CD4-positive, alpha-beta T cell treated with Interleukin-2 at 100 ng/mL for 4 hours (primary cell): ENCODE measurements at regions not wholly inside any gene's neighbourhood (a gene's known extent, or its start where the extent isn't known, plus 50 kb on each side); places are given as distances from the start of the nearest gene placed in this dataset.
"Not testable (repeated sequence)": the region's sequence is repeated elsewhere in the genome, so short reads cannot be mapped to it uniquely, and the experiment has no call there.

ENCODE experiments used
- DNase-seq: peaks from one replicate; pipeline ENCODE4 v3.0.0-alpha.2; 2020; ENCODE audit warnings: low spot score

DNA sequence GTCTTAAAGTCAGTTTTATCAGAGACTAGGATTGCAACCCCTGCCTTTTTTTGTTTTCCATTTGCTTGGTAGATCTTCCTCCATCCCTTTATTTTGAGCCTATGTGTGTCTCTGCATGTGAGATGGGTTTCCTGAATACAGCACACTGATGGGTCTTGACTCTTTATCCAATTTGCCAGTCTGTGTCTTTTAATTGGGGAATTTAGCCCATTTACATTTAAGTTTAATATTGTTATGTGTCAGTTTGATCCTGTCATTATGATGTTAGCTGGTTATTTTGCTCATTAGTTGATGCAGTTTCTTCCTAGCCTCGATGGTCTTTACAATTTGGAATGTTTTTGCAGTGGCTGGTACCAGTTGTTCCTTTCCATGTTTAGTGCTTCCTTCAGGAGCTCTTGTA is 93.3 kb upstream of the GALNT18 start:
- DNase-seq: not testable (repeated sequence)

DNA sequence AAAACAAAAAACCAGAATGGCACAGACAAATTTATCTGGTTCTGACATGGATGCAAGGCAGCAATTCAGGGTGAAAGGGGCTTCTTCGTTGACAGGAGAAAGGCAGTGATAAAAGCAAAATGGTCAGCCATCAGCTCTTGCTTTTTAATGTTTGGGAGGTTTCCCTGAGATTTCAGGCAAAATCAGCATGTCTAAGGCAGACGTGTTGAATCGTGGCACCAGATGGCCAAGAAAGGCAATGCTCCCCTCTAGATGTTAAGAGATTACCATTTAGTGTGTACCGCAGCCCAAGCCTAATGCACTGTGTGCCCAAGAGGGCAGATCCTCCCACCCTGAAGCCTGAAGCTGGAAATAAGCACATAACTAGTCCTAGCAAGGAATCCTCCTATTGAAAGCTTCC is 88.8 kb upstream of the GALNT18 start:
- no peak for DNase-seq

DNA sequence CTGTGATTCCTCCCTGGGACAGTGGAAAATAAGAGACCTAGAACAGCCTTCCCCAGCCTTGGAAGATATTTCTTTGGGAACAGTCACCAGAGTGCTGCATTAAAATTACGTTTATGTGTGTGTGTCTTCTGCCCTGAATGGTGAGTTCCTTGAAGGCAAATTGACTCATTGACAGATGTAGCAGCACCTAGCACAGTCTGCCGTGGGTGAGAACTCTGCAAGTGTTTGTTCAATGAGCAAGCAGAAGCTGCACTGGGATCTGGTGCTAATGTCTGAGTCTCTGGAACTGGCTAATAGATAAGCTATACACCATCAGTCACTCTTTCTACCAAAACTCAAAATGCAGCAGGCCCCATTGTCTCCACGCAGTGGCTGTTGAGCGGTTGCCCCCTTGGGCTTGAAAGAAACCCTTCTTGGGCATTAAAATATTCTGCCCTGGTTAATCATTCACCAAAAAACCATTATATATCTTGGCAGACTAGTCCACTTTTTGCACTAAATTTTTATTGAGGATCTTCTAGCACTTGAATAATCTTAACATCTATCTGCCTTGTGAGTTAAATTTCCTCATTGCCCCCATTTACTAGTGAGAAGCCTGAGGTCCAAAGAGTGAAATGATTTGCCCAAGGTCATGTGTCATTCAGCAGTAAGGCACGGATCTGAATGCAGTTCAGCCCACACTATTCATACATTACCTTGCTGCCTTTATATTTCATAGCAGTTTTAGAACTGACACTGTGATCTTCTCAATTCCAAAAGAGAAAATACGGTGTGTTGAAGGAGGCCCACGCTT is 87.8 kb upstream of the GALNT18 start:
- DNase-seq: no peak

DNA sequence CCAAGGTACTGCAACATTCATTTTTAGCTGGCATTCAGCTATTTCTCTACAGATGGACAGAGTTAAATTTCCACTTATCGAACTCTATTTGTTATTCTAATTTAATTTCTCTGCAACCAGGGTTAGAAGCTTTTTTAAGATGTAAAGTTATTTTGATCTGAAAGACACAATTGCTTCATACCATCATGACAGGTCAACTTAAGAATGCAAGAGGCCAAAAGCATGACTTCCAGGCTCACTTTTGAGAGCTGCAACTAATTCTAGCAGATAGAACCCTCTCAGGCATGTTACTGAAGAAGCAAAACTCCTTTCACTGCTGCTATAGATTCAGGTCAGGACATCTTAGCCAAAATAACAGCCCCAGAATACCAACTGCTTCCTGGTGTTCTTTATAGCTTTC is 86.5 kb upstream of the GALNT18 start:
- DNase-seq: no peak

DNA sequence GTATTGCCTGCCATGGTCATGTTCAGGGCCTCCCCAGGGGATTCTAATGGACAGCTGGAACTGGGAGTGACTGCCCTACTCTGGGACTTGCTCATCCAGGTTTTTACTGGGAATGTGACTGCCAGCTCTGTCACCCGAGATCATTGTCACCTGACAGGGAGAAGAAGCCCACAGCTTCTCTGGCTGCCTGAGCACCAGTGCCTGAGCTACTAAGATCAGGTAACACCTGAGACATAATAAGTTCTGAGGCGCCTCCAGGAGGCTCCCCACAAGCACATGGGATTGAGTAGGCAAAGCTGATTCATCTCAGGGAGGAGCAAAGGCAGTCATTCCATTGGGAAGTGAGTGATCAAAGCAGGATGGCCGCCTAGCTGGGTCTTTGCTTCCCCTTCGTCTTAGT is 84.2 kb upstream of the GALNT18 start:
- DNase-seq: no peak

DNA sequence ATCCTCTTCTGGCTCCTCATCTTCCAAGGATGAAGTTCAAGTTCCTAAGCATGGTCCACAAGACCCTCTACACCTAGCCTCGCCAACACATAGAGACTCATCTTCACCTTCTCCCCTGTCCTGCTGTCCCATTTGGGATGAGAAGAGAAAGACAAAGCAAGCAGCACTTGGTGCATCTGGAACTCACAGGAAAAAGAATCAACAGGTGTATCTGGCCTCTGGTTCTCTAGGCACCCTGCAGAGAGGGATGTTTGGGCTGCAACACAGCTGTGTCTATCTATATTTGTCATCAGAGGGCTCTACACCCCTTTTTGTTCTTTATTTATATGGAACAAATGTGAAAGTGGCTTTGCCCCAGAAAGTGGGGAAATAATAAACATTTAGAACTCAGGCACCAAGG is 82.1 kb upstream of the GALNT18 start:
- DNase-seq: no peak

DNA sequence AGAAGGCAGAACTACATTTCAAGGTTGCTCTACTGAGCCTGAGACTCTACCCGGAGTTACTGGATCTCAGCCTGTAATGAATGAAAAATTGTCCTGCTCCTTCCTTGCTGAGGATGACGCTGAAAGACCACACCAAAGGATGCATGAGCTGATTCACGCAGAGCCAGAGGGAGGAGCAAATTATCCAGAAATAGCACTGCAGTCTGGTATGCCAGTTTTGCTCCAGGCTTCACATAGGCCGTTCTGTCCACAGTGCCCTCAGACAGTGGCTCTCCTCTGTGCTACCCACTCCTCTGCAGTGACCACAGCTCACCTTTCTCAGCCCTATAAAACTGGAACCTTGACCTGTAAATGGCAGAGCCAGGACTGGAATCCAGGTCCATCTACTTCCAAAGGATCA is 79.3 kb upstream of the GALNT18 start:
- DNase-seq: no peak

DNA sequence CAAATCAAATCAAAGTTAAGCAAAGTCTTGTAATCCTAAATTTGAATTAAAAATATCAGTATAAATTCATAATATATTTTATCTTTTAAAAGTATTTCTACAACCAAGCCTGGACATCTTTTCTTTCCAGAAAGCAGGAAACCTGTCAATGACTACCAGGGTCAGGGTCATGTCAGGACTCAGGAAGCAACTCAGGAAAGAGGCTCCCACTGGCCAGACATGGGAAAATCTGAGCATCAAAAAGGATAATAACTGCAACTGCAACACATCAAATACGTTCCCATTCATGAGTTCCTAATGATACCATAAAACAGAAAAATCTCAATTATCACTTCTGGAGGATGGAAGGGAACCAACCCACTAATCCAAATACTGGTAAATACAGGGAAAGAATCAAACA is 76.0 kb upstream of the GALNT18 start:
- DNase-seq: no peak

DNA sequence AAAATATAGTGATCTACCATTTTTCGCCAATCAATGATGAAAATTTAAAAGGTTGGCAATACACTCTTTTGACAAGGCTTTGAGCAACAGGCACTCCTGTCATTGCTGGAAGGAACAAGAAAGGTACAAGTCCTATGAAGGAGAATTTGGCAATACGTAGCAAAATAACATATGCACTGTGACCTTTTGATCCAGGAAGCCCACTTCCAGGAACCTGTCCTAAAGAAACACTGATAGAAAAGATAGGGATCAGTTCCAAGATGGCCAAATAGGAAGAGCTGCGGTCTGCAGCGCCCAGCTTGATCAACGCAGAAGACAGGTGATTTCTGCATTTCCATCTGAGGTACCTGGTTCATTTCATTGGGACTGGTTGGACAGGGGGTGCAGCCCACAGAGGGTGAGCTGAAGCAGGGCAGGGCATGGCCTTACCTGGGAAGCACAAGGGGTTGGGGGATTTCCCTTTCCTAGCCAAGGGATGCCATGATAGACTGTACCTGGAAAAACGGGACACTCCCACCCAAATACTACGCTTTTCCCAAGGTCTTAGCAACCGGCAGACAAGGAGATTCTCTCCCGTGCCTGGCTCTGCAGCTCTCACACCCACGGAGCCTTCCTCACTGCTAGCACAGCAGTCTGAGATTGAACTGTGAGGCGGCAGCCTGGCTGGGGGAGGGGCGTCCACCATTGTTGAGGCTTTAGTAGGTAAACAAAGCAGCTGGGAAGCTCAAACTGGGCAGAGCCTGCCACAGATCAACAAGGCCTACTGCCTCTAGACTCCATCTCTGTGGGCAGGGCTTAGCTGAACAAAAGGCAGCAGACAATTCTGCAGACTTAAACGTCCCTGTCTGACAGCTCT is 69.7 kb upstream of the GALNT18 start:
- no peak for DNase-seq

DNA sequence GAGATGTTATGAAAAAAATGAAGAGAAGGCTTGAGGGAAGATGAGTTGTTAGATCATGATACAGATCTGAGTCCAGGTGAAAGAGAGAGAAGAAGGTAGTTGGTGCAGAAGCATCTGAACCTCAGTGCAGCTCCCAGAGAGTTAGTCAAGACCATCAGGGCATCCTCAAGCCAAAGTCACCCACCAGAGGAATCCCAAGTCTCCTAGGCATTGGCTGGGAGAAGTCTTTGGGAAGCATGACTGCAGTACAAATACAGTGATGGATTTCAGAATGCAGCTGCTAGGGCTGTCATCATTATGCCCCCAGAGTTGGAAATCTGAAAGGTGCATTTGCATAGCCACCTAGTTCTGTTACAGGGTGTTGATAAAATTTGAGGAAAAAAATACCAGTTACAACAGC is 59.7 kb upstream of the GALNT18 start:
- DNase-seq: no peak

DNA sequence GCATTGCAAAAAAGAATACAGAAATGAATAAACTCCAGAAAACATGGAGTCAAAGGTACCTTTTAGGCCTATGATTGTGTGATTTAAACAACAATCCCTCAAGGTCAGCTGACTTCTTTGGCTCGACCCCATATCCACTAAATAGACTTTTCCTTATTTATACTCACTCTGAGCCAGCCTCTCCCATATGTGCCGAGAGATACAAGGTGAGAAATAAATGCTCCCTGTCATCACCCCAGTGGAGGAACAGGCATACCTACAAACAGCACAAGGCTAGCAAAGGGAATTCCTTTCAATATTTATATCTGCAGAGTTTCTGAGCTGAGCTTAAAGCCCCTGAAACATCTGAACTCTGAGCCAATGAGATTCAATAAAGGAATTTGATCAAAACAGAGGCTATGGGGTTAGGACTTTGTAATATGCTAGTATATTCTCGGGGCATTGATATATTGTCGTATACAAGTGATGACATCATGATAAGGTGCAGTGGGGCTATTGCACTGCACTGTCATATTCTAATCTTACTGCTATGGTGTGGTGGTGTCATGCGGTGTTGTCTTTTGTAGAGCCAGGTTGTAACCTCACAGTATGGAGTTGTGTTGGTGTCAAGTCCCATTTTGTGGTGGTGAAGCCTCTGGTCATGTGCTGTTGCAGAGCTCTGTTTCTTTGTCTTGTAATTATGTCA is 56.0 kb upstream of the GALNT18 start:
- DNase-seq: no peak

DNA sequence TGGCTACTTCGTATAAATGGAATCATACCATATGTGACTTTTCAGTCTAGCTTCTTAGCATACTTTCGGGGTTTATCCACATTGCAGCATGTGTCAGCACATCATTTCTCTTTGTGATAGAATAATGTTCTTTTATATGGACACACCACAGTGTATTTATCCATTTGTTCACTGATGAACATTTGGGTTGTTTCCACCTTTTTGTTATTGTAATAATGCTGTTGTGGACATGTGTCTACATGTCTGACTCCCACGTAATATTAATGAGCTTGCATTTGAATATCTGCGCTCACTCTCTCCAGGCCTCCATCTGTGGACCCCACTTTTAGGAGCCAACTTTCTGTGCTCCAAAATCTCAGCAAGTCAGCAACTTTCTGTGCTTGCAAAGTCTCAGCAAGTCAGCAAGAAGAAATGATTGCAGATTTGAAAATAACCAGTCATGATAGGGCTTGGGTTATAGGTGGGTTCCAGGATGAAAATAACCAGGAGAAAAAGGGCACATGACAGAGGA is 53.9 kb upstream of the GALNT18 start:
- DNase-seq: no peak

DNA sequence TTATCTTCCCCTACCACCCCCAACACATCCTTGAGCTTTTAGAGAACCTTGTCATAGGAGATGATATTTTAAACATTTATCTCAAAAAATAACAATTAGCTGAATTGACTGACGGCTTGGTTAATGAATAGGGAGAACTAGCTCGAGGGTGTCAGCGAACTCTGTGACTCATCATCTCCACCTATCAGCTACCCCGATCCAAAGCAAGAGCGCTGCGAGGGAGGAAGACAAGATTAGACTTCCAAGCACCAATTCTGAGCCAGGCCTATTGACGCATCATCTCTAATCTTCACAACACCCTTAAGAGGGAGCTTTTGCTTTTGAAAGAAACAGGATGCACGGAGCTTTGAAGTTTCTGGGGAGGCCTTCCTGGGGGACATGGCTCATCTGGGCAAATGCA is 51.0 kb upstream of the GALNT18 start:
- no peak for DNase-seq

DNA sequence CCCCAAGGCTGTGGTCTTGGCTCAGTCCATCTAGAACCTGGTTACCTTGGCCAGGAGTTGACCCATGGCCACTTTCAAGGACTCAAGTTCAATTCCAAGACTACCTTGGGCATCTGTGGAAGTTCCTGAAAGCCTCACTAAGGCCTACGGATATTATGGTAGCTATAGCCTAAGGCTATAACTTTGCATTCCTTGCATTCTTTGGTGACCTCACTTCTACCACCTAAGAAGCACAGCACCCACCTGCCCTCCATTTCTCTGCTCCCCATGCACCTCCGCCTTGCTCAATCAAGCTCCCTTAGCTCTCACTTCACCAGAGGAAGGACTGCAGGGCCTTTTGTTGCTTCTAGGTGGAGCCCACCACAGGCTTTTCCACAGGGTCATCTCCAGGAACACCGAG is 50.3 kb upstream of the GALNT18 start:
- no peak for DNase-seq
